HEK293 (cell line): ENCODE measurements at regions not wholly inside any gene's neighbourhood (a gene's known extent, or its start where the extent isn't known, plus 50 kb on each side); places are given as distances from the start of the nearest gene placed in this dataset.

ENCODE experiments used
- CTCF ChIA-PET: fragments of 350-600 bp; formaldehyde crosslinking; extraction: SDS; loops from one replicate; lab custom pipeline; 2021; ENCODE audit warnings: antibody characterized with exemption; lab: Yijun Ruan, JAX
- POLR2A ChIA-PET: fragments of 300-600 bp; formaldehyde crosslinking; extraction: SDS; loops from one replicate; lab custom pipeline; 2020; ENCODE audit warnings: antibody characterized with exemption, inconsistent platforms; lab: Yijun Ruan, JAX
- H3K27ac ChIP-seq: fragments of 200-500 bp; sonication (Bioruptor generic); 2 replicates; pipeline ENCODE4 v1.5.1; 2014; ENCODE audit warnings: low read depth, low read length, control low read depth, inconsistent platforms; ENCODE audit errors: extremely low read depth
- H3K36me3 ChIP-seq, 2 experiments: fragments of 200-500 bp in 1 of 2; sonication (Bioruptor generic) in 1 of 2; 1 replicate in 1 of 2; 2 replicates in 1 of 2; pipeline ENCODE4 v1.5.1; 2014 to 2017; ENCODE audit warnings: inconsistent platforms in 2 of 2, low read length in 2 of 2; ENCODE audit not compliant: control insufficient read depth in 2 of 2, insufficient read depth in 1 of 2
- H3K4me1 ChIP-seq: fragments of 200-500 bp; sonication (Bioruptor generic); 2 replicates; pipeline ENCODE4 v1.5.1; 2014; ENCODE audit warnings: mild to moderate bottlenecking, low read length, inconsistent platforms; ENCODE audit not compliant: control insufficient read depth, insufficient read depth
- H3K4me3 ChIP-seq: 2 replicates; pipeline ENCODE4 v1.5.1; 2011; ENCODE audit warnings: low read depth, mild to moderate bottlenecking, control low read depth, low read length, moderate library complexity
- H3K9me3 ChIP-seq: fragments of 200-500 bp; sonication (Bioruptor generic); 2 replicates; pipeline ENCODE4 v1.5.1; 2014; ENCODE audit warnings: low read depth, low read length, inconsistent platforms; ENCODE audit not compliant: control insufficient read depth, insufficient read depth
- HOXC10 ChIP-seq: sonication (generic); formaldehyde crosslinking; IDR thresholded peaks from 2 replicates; pipeline ENCODE4 v1.8.1; 2023; ENCODE audit warnings: mild to moderate bottlenecking, missing genetic modification reagents
- KLF10 ChIP-seq: fragments of 450-650 bp; IDR thresholded peaks from 2 replicates; pipeline ENCODE4 v1.5.1; 2018; ENCODE audit warnings: missing biosample characterization, mild to moderate bottlenecking, missing genetic modification characterization
- SCRT1 ChIP-seq: fragments of 450-650 bp; formaldehyde crosslinking; IDR thresholded peaks from 2 replicates; pipeline ENCODE4 v1.5.1; 2016; ENCODE audit warnings: missing biosample characterization, missing genetic modification characterization, borderline replicate concordance
- ZNF10 ChIP-seq: fragments of 450-650 bp; formaldehyde crosslinking; IDR thresholded peaks from 2 replicates; pipeline ENCODE4 v1.5.1; 2017; ENCODE audit warnings: missing biosample characterization, missing genetic modification characterization
- ZNF114 ChIP-seq: fragments of 450-650 bp; formaldehyde crosslinking; IDR thresholded peaks from 2 replicates; pipeline ENCODE4 v1.5.0; 2017; ENCODE audit warnings: missing biosample characterization, missing genetic modification characterization
- ZNF146 ChIP-seq: fragments of 450-650 bp; formaldehyde crosslinking; IDR thresholded peaks from 2 replicates; pipeline ENCODE4 v1.5.1; 2016; ENCODE audit warnings: missing biosample characterization, missing genetic modification characterization
- ZNF155 ChIP-seq: fragments of 450-650 bp; formaldehyde crosslinking; IDR thresholded peaks from 2 replicates; pipeline ENCODE4 v1.5.1; 2016; ENCODE audit warnings: missing biosample characterization, missing genetic modification characterization
- ZNF174 ChIP-seq: fragments of 450-650 bp; formaldehyde crosslinking; IDR thresholded peaks from 2 replicates; pipeline ENCODE4 v1.5.0; 2017; ENCODE audit warnings: missing biosample characterization, mild to moderate bottlenecking, missing genetic modification characterization
- ZNF223 ChIP-seq: fragments of 450-650 bp; formaldehyde crosslinking; IDR thresholded peaks from 2 replicates; pipeline ENCODE4 v1.5.1; 2016; ENCODE audit warnings: missing biosample characterization, missing genetic modification characterization
- ZNF324 ChIP-seq: fragments of 450-650 bp; formaldehyde crosslinking; IDR thresholded peaks from 2 replicates; pipeline ENCODE4 v1.5.1; 2016; ENCODE audit warnings: missing biosample characterization, missing genetic modification characterization
- ZNF335 ChIP-seq: fragments of 450-650 bp; formaldehyde crosslinking; conservative IDR thresholded peaks from 2 replicates; pipeline ENCODE4 v1.5.1; 2016; ENCODE audit warnings: missing biosample characterization, missing genetic modification characterization
- ZNF423 ChIP-seq: fragments of 450-650 bp; formaldehyde crosslinking; IDR thresholded peaks from 2 replicates; pipeline ENCODE4 v1.5.1; 2016; ENCODE audit warnings: missing biosample characterization, missing genetic modification characterization
- ZNF501 ChIP-seq: fragments of 450-650 bp; formaldehyde crosslinking; IDR thresholded peaks from 2 replicates; pipeline ENCODE4 v1.5.1; 2016; ENCODE audit warnings: missing biosample characterization, missing genetic modification characterization
- ZNF549 ChIP-seq: fragments of 450-650 bp; IDR thresholded peaks from 2 replicates; pipeline ENCODE4 v1.5.1; 2018; ENCODE audit warnings: missing biosample characterization, missing genetic modification characterization, mild to moderate bottlenecking, inconsistent platforms, moderate library complexity
- ZNF596 ChIP-seq: fragments of 450-650 bp; IDR thresholded peaks from 2 replicates; pipeline ENCODE4 v1.5.0; 2018; ENCODE audit warnings: missing biosample characterization, mild to moderate bottlenecking, missing genetic modification characterization, moderate library complexity
- TF ChIP-seq, protein P1 (sequence below): fragments of 450-650 bp; formaldehyde crosslinking; IDR thresholded peaks from 2 replicates; pipeline ENCODE4 v1.5.1; 2016; ENCODE audit warnings: missing biosample characterization, missing genetic modification characterization
- TF ChIP-seq, protein P2 (sequence below): fragments of 450-650 bp; formaldehyde crosslinking; IDR thresholded peaks from 2 replicates; pipeline ENCODE4 v1.5.1; 2016; ENCODE audit warnings: missing biosample characterization, missing genetic modification characterization
- TF ChIP-seq, protein P3 (sequence below): fragments of 450-650 bp; formaldehyde crosslinking; conservative IDR thresholded peaks from 2 replicates; pipeline ENCODE4 v1.5.1; 2016; ENCODE audit warnings: low read depth, missing biosample characterization, missing genetic modification characterization
- TF ChIP-seq, protein P4 (sequence below): fragments of 450-650 bp; formaldehyde crosslinking; IDR thresholded peaks from 2 replicates; pipeline ENCODE4 v1.5.1; 2016; ENCODE audit warnings: missing biosample characterization, missing genetic modification characterization
- TF ChIP-seq, protein P5 (sequence below): fragments of 450-650 bp; formaldehyde crosslinking; IDR thresholded peaks from 2 replicates; pipeline ENCODE4 v1.5.1; 2016; ENCODE audit warnings: missing biosample characterization, missing genetic modification characterization
- TF ChIP-seq, protein P6 (sequence below): fragments of 450-650 bp; formaldehyde crosslinking; IDR thresholded peaks from 2 replicates; pipeline ENCODE4 v1.5.1; 2016; ENCODE audit warnings: missing biosample characterization, missing genetic modification characterization, borderline replicate concordance

DNA sequence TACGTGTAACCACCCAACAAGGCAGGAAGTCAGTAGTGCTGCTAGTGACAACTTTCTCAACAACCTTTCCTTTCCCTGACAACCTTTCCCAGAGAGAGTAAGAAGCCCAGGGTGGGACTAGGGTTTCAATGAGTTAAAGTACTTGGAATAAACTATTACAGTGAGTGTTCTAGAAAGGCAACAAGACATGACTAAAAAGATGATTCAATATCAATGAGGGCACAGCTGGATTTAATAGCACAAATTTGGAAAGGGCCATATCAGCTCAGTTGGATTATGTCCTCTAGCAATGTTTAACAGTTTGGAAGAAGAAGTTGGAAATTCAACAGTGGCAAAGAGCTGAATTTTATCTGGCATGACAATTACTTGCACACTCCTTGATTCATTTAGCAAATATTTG is 90.4 kb upstream of the GRIN2B start:
- TF ChIP-seq ZNF223 (tag by site-specific recombination) (no peak), ZNF423 (tag by site-specific recombination) (no peak), ZNF114 (tag by site-specific recombination) (no peak), ZNF155 (no peak)
- TF ChIP-seq, protein P1, sequence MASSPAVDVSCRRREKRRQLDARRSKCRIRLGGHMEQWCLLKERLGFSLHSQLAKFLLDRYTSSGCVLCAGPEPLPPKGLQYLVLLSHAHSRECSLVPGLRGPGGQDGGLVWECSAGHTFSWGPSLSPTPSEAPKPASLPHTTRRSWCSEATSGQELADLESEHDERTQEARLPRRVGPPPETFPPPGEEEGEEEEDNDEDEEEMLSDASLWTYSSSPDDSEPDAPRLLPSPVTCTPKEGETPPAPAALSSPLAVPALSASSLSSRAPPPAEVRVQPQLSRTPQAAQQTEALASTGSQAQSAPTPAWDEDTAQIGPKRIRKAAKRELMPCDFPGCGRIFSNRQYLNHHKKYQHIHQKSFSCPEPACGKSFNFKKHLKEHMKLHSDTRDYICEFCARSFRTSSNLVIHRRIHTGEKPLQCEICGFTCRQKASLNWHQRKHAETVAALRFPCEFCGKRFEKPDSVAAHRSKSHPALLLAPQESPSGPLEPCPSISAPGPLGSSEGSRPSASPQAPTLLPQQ (tag by site-specific recombination), result no peak
- TF ChIP-seq, protein P2, sequence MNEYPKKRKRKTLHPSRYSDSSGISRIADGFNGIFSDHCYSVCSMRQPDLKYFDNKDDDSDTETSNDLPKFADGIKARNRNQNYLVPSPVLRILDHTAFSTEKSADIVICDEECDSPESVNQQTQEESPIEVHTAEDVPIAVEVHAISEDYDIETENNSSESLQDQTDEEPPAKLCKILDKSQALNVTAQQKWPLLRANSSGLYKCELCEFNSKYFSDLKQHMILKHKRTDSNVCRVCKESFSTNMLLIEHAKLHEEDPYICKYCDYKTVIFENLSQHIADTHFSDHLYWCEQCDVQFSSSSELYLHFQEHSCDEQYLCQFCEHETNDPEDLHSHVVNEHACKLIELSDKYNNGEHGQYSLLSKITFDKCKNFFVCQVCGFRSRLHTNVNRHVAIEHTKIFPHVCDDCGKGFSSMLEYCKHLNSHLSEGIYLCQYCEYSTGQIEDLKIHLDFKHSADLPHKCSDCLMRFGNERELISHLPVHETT (tag by site-specific recombination), result no peak
- H3K4me1 ChIP-seq, result no peaks in the 10 kb centered on the region
- no peaks in the 10 kb centered on the region for H3K36me3 ChIP-seq
- no peak overlapping the region for H3K4me3 ChIP-seq
- ChIA-PET POLR2A (interaction anchor here (0.6 kb wide), 1 partner anchor 40 kb away, joined by 5 read pairs; no protein-coding TSS in a partner anchor), CTCF (no interaction called here)
- H3K9me3 ChIP-seq, result no peaks in the 10 kb centered on the region
- H3K27ac ChIP-seq, result no peak overlapping the region

DNA sequence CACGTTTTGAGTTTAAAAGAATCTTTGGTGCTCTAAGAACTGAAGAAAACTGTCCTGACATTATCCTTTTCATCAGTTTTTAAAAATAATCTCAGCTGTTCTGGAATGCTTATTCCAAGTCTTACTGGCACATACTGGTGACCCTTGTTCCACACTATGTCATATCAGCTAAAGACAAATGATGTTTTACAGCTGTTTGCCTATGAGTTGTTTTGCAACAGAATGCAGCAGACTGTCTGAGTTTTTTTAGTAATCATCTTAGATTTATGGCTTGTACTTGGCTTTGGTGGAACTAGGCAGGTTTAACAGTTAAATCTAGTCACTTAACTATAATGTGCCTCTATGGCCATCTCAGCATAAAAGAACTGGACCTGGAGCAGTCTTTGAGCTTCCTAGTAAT is 91.6 kb upstream of the GRIN2B start:
- Histone ChIP-seq H3K27ac (no peak overlapping the region), H3K4me3 (no peak overlapping the region), H3K36me3 (no peaks in the 10 kb centered on the region), H3K4me1 (no peaks in the 10 kb centered on the region), H3K9me3 (no peaks in the 10 kb centered on the region)
- no peak for TF ChIP-seq HOXC10 (CRISPR knock-in tag)
- ChIA-PET CTCF (no interaction called here), POLR2A (no interaction called here)

DNA sequence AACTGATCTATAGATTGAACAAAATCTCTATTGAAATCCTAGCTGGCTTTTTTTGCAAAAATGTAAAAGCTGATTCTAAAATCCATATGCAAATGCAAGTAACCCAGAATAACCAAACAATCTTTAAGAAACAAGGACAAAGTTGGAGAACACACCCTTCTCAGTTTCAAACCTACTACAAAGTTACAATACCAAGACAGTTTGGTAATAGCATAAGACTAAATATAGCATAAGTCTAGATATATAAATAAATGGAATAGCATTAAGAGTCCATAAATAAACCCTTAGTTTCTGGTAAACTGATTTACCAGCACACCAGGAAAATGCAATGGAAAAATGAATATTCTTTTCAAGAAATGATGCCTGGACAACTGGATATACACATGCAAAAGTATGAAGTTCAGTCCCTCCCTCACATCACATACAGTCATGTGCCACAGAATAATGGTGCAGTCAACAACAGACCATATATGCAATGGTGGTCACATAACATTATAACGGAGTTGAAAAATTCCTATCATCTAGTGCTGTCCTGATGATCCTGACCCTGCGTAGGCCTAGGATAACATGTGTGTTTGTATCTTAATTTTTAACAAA is 94.5 kb upstream of the GRIN2B start:
- ChIA-PET CTCF (no interaction called here), POLR2A (no interaction called here)
- Histone ChIP-seq H3K9me3 (no peaks in the 10 kb centered on the region), H3K27ac (no peak overlapping the region), H3K4me3 (no peak overlapping the region), H3K36me3 (no peaks in the 10 kb centered on the region), H3K4me1 (no peaks in the 10 kb centered on the region)
- no peak for TF ChIP-seq ZNF155
- TF ChIP-seq, protein P3, sequence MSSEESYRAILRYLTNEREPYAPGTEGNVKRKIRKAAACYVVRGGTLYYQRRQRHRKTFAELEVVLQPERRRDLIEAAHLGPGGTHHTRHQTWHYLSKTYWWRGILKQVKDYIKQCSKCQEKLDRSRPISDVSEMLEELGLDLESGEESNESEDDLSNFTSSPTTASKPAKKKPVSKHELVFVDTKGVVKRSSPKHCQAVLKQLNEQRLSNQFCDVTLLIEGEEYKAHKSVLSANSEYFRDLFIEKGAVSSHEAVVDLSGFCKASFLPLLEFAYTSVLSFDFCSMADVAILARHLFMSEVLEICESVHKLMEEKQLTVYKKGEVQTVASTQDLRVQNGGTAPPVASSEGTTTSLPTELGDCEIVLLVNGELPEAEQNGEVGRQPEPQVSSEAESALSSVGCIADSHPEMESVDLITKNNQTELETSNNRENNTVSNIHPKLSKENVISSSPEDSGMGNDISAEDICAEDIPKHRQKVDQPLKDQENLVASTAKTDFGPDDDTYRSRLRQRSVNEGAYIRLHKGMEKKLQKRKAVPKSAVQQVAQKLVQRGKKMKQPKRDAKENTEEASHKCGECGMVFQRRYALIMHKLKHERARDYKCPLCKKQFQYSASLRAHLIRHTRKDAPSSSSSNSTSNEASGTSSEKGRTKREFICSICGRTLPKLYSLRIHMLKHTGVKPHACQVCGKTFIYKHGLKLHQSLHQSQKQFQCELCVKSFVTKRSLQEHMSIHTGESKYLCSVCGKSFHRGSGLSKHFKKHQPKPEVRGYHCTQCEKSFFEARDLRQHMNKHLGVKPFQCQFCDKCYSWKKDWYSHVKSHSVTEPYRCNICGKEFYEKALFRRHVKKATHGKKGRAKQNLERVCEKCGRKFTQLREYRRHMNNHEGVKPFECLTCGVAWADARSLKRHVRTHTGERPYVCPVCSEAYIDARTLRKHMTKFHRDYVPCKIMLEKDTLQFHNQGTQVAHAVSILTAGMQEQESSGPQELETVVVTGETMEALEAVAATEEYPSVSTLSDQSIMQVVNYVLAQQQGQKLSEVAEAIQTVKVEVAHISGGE (tag by site-specific recombination), result no peak
- no peak for TF ChIP-seq ZNF146 (tag by site-specific recombination)
- no peak for TF ChIP-seq SCRT1
- TF ChIP-seq ZNF324, result no peak
- TF ChIP-seq, protein P4, sequence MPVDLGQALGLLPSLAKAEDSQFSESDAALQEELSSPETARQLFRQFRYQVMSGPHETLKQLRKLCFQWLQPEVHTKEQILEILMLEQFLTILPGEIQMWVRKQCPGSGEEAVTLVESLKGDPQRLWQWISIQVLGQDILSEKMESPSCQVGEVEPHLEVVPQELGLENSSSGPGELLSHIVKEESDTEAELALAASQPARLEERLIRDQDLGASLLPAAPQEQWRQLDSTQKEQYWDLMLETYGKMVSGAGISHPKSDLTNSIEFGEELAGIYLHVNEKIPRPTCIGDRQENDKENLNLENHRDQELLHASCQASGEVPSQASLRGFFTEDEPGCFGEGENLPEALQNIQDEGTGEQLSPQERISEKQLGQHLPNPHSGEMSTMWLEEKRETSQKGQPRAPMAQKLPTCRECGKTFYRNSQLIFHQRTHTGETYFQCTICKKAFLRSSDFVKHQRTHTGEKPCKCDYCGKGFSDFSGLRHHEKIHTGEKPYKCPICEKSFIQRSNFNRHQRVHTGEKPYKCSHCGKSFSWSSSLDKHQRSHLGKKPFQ (tag by site-specific recombination), result no peak
- TF ChIP-seq ZNF174 (tag by site-specific recombination), result no peak
- no peak for TF ChIP-seq KLF10 (tag by site-specific recombination)
- no peak for TF ChIP-seq ZNF549
- TF ChIP-seq ZNF10, result no peak
- no peak for TF ChIP-seq ZNF596 (tag by site-specific recombination)
- no peak for TF ChIP-seq ZNF335 (tag by site-specific recombination)
- no peak for TF ChIP-seq ZNF501 (tag by site-specific recombination)
- TF ChIP-seq, protein P5, sequence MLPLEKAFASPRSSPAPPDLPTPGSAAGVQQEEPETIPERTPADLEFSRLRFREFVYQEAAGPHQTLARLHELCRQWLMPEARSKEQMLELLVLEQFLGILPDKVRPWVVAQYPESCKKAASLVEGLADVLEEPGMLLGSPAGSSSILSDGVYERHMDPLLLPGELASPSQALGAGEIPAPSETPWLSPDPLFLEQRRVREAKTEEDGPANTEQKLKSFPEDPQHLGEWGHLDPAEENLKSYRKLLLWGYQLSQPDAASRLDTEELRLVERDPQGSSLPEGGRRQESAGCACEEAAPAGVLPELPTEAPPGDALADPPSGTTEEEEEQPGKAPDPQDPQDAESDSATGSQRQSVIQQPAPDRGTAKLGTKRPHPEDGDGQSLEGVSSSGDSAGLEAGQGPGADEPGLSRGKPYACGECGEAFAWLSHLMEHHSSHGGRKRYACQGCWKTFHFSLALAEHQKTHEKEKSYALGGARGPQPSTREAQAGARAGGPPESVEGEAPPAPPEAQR (tag by site-specific recombination), result no peak
- TF ChIP-seq, protein P6, sequence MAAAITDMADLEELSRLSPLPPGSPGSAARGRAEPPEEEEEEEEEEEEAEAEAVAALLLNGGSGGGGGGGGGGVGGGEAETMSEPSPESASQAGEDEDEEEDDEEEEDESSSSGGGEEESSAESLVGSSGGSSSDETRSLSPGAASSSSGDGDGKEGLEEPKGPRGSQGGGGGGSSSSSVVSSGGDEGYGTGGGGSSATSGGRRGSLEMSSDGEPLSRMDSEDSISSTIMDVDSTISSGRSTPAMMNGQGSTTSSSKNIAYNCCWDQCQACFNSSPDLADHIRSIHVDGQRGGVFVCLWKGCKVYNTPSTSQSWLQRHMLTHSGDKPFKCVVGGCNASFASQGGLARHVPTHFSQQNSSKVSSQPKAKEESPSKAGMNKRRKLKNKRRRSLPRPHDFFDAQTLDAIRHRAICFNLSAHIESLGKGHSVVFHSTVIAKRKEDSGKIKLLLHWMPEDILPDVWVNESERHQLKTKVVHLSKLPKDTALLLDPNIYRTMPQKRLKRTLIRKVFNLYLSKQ, result no peak
